Natural killer cell (primary cell): ENCODE measurements at regions not wholly inside any gene's neighbourhood (a gene's known extent, or its start where the extent isn't known, plus 50 kb on each side); places are given as distances from the start of the nearest gene placed in this dataset.
"Not testable (repeated sequence)": the region's sequence is repeated elsewhere in the genome, so short reads cannot be mapped to it uniquely, and the experiment has no call there.

Source experiments
- ATAC-seq, 3 donors: fragments of 150-1000 bp in 2 of 3; fragments of 200-7000 bp in 1 of 3; cut with Tn5 transposase; 1 replicate in 1 of 3; 2 replicates in 2 of 3; pipeline ENCODE4 v1.10.0; 2021; ENCODE audit warnings: mild to moderate bottlenecking in 2 of 3, moderate library complexity in 2 of 3
- DNase-seq, 2 donors: peaks; one replicate each; pipeline versions ENCODE4 v3.0.0 to v3.0.0-alpha.2; 2013 to 2021; ENCODE audit warnings: mixed read lengths in 1 of 2
- H3K27ac ChIP-seq: one replicate; pipeline ENCODE4 v1.5.1; 2013; ENCODE audit warnings: mild to moderate bottlenecking, low read length
- H3K27me3 ChIP-seq: one replicate; pipeline ENCODE4 v1.6.1; 2013; ENCODE audit warnings: low read length; ENCODE audit not compliant: control insufficient read depth, insufficient read depth
- H3K36me3 ChIP-seq: one replicate; pipeline ENCODE4 v1.6.1; 2013; ENCODE audit warnings: low read length; ENCODE audit not compliant: control insufficient read depth, insufficient read depth
- H3K4me1 ChIP-seq: one replicate; pipeline ENCODE4 v1.6.1; 2013; ENCODE audit warnings: low read length; ENCODE audit not compliant: control insufficient read depth, insufficient read depth
- H3K4me3 ChIP-seq: one replicate; pipeline ENCODE4 v1.5.1; 2013; ENCODE audit warnings: low read length
- H3K9me3 ChIP-seq: one replicate; pipeline ENCODE4 v1.6.1; 2013; ENCODE audit warnings: low read length; ENCODE audit not compliant: control insufficient read depth, insufficient read depth
- H3K27ac Mint-ChIP-seq, 2 donors: one replicate each; pipeline ENCODE4 v1.8.0; 2022; ENCODE audit warnings: mild to moderate bottlenecking in 2 of 2, mixed read lengths in 2 of 2, moderate library complexity in 1 of 2
- H3K27me3 Mint-ChIP-seq, 2 donors: one replicate each; pipeline ENCODE4 v1.8.0; 2022; ENCODE audit warnings: low read depth in 2 of 2, mixed read lengths in 2 of 2
- H3K36me3 Mint-ChIP-seq: one replicate; pipeline ENCODE4 v1.8.0; 2022; ENCODE audit warnings: mixed read lengths
- H3K4me1 Mint-ChIP-seq, 2 donors: one replicate each; pipeline ENCODE4 v1.8.0; 2022; ENCODE audit warnings: mixed read lengths in 2 of 2
- H3K4me3 Mint-ChIP-seq: one replicate; pipeline ENCODE4 v1.8.0; 2022; ENCODE audit warnings: mild to moderate bottlenecking, moderate library complexity, mixed read lengths
- H3K9me3 Mint-ChIP-seq, 2 donors: one replicate each; pipeline ENCODE4 v1.8.0; 2022; ENCODE audit warnings: mixed read lengths in 2 of 2
- CTCF ChIP-seq: fragments of 200-600 bp; IDR thresholded peaks from one replicate; pipeline ENCODE4 v1.8.0; 2022; ENCODE audit warnings: antibody characterized with exemption
- WGBS: methylation state at CpG from one replicate; pipeline ENCODE4 v1.1.7; 2013; ENCODE audit warnings: missing lambda C conversion rate; ENCODE audit not compliant: insufficient coverage; 5-methylcytosine and 5-hydroxymethylcytosine counted together
- intact Hi-C: fragments of 100-400 bp; cut with micrococcal nuclease; formaldehyde crosslinking; loops from one replicate; pipeline ENCODE4 v1.14.2; 2022

GRCh38 chr2:35184471-35184870 lies 1171.1 kb upstream of the CRIM1 start:
- TF ChIP-seq CTCF = no peak
- Histone ChIP-seq H3K4me1 (no peaks in the 10 kb centered on the region), H3K4me3 (no peak overlapping the region), H3K27ac (no peak overlapping the region), H3K9me3 (no peaks in the 10 kb centered on the region), H3K36me3 (no peaks in the 10 kb centered on the region), H3K27me3 (no peaks in the 10 kb centered on the region)
- whole genome bisulfite sequencing = 64% methylated on average over 1 of the region's 1 CpG
- Mint-ChIP-seq H3K36me3 (peaks cover 7% of the 10 kb centered on the region), H3K4me3 (no peak overlapping the region), H3K27ac (no peak overlapping the region), H3K4me1 (no peaks in the 10 kb centered on the region), H3K27me3 (no peaks in the 10 kb centered on the region), H3K9me3 (peaks cover 2 to 13% of the 10 kb centered on the region in 2 donors)
- no peak for DNase-seq
- intact Hi-C loops = no loop called here
- no peak for ATAC-seq

- DNase-seq, ATAC-seq, H3K4me1 Mint-ChIP-seq, H3K27ac Mint-ChIP-seq, H3K36me3 Mint-ChIP-seq, H3K4me3 ChIP-seq, H3K27me3 ChIP-seq, H3K4me1 ChIP-seq, H3K27ac ChIP-seq, intact Hi-C loops, H3K9me3 ChIP-seq, H3K9me3 Mint-ChIP-seq, H3K27me3 Mint-ChIP-seq, H3K36me3 ChIP-seq, H3K4me3 Mint-ChIP-seq: not testable (repeated sequence)
- WGBS = 59% methylated on average over 5 of the region's 5 CpGs
These were observed 1178.9 kb upstream of the CRIM1 start for GRCh38 chr2:35176726-35177125.

GRCh38 chr2:35174845-35175244 lies 1180.7 kb upstream of the CRIM1 start:
- intact Hi-C loops = no loop called here
- no peaks in the 10 kb centered on the region for H3K9me3 ChIP-seq
- no peaks in the 10 kb centered on the region for H3K36me3 ChIP-seq
- ATAC-seq = no peak
- no peak overlapping the region for H3K4me3 Mint-ChIP-seq
- no peak overlapping the region for H3K4me3 ChIP-seq
- H3K9me3 Mint-ChIP-seq = peaks cover 3 to 4% of the 10 kb centered on the region in 2 donors
- WGBS = 94% methylated on average over 4 of the region's 7 CpGs
- no peak for TF ChIP-seq CTCF
- peaks cover 7% of the 10 kb centered on the region for H3K36me3 Mint-ChIP-seq
- H3K27ac Mint-ChIP-seq = no peak overlapping the region
- no peak overlapping the region for H3K27ac ChIP-seq
- H3K4me1 ChIP-seq = no peaks in the 10 kb centered on the region
- no peaks in the 10 kb centered on the region for H3K4me1 Mint-ChIP-seq
- no peak for DNase-seq
- no peaks in the 10 kb centered on the region for H3K27me3 ChIP-seq
- no peaks in the 10 kb centered on the region for H3K27me3 Mint-ChIP-seq

GRCh38 chr2:35172687-35173086 lies 1182.9 kb upstream of the CRIM1 start:
- Mint-ChIP-seq H3K27ac (no peak overlapping the region), H3K9me3 (no peaks in the 10 kb centered on the region), H3K4me3 (no peak overlapping the region), H3K27me3 (no peaks in the 10 kb centered on the region), H3K4me1 (no peaks in the 10 kb centered on the region), H3K36me3 (no peaks in the 10 kb centered on the region)
- WGBS = 73% methylated on average over 2 of the region's 2 CpGs
- no peaks in the 10 kb centered on the region for H3K4me1 ChIP-seq
- no peaks in the 10 kb centered on the region for H3K9me3 ChIP-seq
- intact Hi-C loops = no loop called here
- no peaks in the 10 kb centered on the region for H3K36me3 ChIP-seq
- H3K4me3 ChIP-seq = no peak overlapping the region
- TF ChIP-seq CTCF = no peak
- ATAC-seq (no peak), DNase-seq (no peak)
- no peak overlapping the region for H3K27ac ChIP-seq
- no peaks in the 10 kb centered on the region for H3K27me3 ChIP-seq
